GM12872 (cell line): ENCODE measurements at regions not wholly inside any gene's neighbourhood (a gene's known extent, or its start where the extent isn't known, plus 50 kb on each side); places are given as distances from the start of the nearest gene placed in this dataset.

Source experiments
- CTCF ChIP-seq: IDR thresholded peaks from 3 replicates; pipeline ENCODE4 v1.5.1; 2011; ENCODE audit warnings: low read depth, mild to moderate bottlenecking, low read length, moderate library complexity; ENCODE audit not compliant: insufficient read depth

DNA sequence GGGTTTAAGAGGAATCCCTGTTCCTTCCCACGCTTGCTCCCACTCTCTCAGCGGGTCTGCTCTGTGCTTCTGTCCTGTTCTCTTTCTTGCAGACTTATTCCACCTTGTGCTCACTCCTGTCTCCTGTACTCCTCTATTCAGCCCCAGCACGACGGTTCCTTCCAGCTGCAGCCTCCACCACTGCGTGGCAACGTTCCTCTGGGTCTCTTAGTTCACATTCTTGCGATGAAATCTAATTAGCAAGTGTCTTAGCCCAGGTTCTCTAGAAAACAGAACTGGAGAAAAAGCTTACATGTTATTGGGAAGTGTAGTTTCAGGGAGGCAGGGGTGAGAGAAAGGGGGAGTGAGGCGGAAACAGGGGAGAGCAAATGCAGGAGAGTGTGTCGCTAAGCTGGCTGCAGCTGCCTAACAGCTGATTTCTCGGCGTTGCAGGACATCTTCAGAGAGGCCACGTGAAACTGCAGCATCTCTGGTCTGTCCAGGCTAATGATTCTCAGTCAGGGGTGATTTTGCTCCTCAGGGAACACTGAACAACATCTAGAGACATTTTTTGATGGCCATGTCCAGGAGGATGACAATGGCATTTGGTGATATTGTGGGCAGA is 213.2 kb upstream of the NLRP1 start:
- no peak for TF ChIP-seq CTCF

- TF ChIP-seq CTCF, result no peak
Measured at GRCh38 chr17:5798094-5798493, 213.8 kb upstream of the NLRP1 start.

DNA sequence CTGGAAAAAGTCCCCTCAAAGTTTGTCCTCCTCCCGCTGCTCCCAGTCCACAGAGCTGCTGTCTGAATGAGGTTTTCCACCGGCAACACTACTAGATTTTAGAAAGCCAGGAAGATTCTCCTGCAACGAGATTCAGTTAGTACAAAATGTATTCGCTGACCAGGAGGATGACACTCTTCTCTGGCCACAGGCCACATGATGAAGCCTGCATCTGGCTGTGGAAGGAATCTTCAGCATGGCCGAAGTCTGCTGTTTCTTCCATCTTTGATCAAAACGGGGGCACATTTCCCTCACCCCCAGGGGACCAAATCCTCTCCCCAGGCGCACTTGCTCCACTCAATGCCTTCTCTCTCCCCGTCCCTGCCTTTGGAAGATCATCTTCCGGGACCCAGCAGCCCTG is 215.8 kb upstream of the NLRP1 start:
- TF ChIP-seq CTCF, result no peak

DNA sequence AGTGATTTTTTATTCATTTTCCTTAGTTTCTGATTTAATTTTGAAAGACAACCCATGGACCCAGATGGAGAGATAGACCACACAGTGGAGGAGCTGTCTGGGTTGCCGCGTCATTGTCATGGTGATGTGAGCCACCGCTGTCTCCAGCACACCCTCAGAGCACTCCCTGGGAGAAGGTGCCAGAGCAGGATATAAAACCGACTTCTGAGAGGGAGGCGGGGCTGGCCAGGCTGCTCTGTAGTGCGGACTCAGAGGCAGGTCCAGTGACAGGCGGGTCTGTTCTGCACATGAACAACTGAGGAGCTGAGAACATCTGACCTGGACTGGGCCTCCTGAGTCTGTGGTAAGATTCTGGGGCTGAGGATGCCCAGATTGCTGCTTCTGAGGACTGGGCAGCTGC is 216.3 kb upstream of the NLRP1 start:
- no peak for TF ChIP-seq CTCF

- no peak for TF ChIP-seq CTCF
Measured at GRCh38 chr17:5804251-5804650, 219.9 kb upstream of the NLRP1 start.

GRCh38 chr17:5809056-5809455 is 224.7 kb upstream of the NLRP1 start:
- no peak for TF ChIP-seq CTCF

- no peak for TF ChIP-seq CTCF
Measured at GRCh38 chr17:5809580-5810188, 225.4 kb upstream of the NLRP1 start.
